ENCODE measurements at regions not wholly inside any gene's neighbourhood (a gene's known extent, or its start where the extent isn't known, plus 50 kb on each side); places are given as distances from the start of the nearest gene placed in this dataset.
"Not testable (repeated sequence)": the region's sequence is repeated elsewhere in the genome, so short reads cannot be mapped to it uniquely, and the experiment has no call there.

- Mint-ChIP-seq H3K27me3 (ENCODE audit: insufficient read depth, unreplicated experiment) (peaks cover 57% of the 10 kb centered on the region), H3K27ac (ENCODE audit: low read depth, unreplicated experiment) (no peak overlapping the region), H3K9me3 (ENCODE audit: unreplicated experiment) (peaks cover 14% of the 10 kb centered on the region), H3K36me3 (ENCODE audit: insufficient read depth, unreplicated experiment) (no peaks in the 10 kb centered on the region), H3K4me1 (ENCODE audit: insufficient read depth, unreplicated experiment) (no peaks in the 10 kb centered on the region), H3K4me3 (ENCODE audit: unreplicated experiment) (no peak overlapping the region)
- POLR2A ChIA-PET: no interaction called here
- no TSS peak for BruUV-seq (replicated peaks)
- intact Hi-C loops (cut with micrococcal nuclease): no loop called here
- no peak for DNase-seq (ENCODE audit: unreplicated experiment)
- CTCF ChIA-PET: no interaction called here
- no peak for TF ChIP-seq CTCF (IDR thresholded peaks at IDR 0.05; ENCODE audit: unreplicated experiment)
These were observed 83.7 kb upstream of the GNAZ start for GRCh38 chr22:22986640-22987039.

GRCh38 chr22:22988150-22988549 is 82.2 kb upstream of the GNAZ start:
- H3K36me3 Mint-ChIP-seq (ENCODE audit: insufficient read depth, unreplicated experiment): no peaks in the 10 kb centered on the region
- H3K4me1 Mint-ChIP-seq (ENCODE audit: insufficient read depth, unreplicated experiment): no peaks in the 10 kb centered on the region
- ChIA-PET POLR2A (no interaction called here), CTCF (no interaction called here)
- H3K27me3 Mint-ChIP-seq (ENCODE audit: insufficient read depth, unreplicated experiment): peaks cover 50% of the 10 kb centered on the region
- no TSS peak for BruUV-seq (replicated peaks)
- no peak overlapping the region for H3K4me3 Mint-ChIP-seq (ENCODE audit: unreplicated experiment)
- no peak for TF ChIP-seq CTCF (IDR thresholded peaks at IDR 0.05; ENCODE audit: unreplicated experiment)
- no peak for DNase-seq (ENCODE audit: unreplicated experiment)
- H3K9me3 Mint-ChIP-seq (ENCODE audit: unreplicated experiment): peaks cover 7% of the 10 kb centered on the region
- no peak overlapping the region for H3K27ac Mint-ChIP-seq (ENCODE audit: low read depth, unreplicated experiment)
- intact Hi-C loops (cut with micrococcal nuclease): no loop called here

GRCh38 chr22:22988785-22989184 is 81.5 kb upstream of the GNAZ start:
- POLR2A ChIA-PET: no interaction called here
- DNase-seq (ENCODE audit: unreplicated experiment): no peak
- no peaks in the 10 kb centered on the region for H3K4me1 Mint-ChIP-seq (ENCODE audit: insufficient read depth, unreplicated experiment)
- peaks cover 56% of the 10 kb centered on the region for H3K27me3 Mint-ChIP-seq (ENCODE audit: insufficient read depth, unreplicated experiment)
- no peak overlapping the region for H3K27ac Mint-ChIP-seq (ENCODE audit: low read depth, unreplicated experiment)
- no peaks in the 10 kb centered on the region for H3K36me3 Mint-ChIP-seq (ENCODE audit: insufficient read depth, unreplicated experiment)
- TF ChIP-seq CTCF (IDR thresholded peaks at IDR 0.05; ENCODE audit: unreplicated experiment): no peak
- intact Hi-C loops (cut with micrococcal nuclease): no loop called here
- CTCF ChIA-PET: interaction anchor here (0.6 kb wide), 1 partner anchor 175 kb away, joined by 3 read pairs; no protein-coding TSS in a partner anchor
- BruUV-seq (replicated peaks): no TSS peak
- H3K9me3 Mint-ChIP-seq (ENCODE audit: unreplicated experiment): peaks cover 7% of the 10 kb centered on the region
- H3K4me3 Mint-ChIP-seq (ENCODE audit: unreplicated experiment): no peak overlapping the region

- H3K4me3 Mint-ChIP-seq (ENCODE audit: unreplicated experiment): no peak overlapping the region
- no peaks in the 10 kb centered on the region for H3K4me1 Mint-ChIP-seq (ENCODE audit: insufficient read depth, unreplicated experiment)
- DNase-seq (ENCODE audit: unreplicated experiment): no peak
- H3K27me3 Mint-ChIP-seq (ENCODE audit: insufficient read depth, unreplicated experiment): peaks cover 60% of the 10 kb centered on the region
- H3K27ac Mint-ChIP-seq (ENCODE audit: low read depth, unreplicated experiment): no peak overlapping the region
- CTCF ChIA-PET: no interaction called here
- intact Hi-C loops (cut with micrococcal nuclease): no loop called here
- BruUV-seq (replicated peaks): no TSS peak
- H3K9me3 Mint-ChIP-seq (ENCODE audit: unreplicated experiment): peaks cover 2% of the 10 kb centered on the region
- POLR2A ChIA-PET: interaction anchor here (0.6 kb wide), 1 partner anchor 132 kb away, joined by 3 read pairs; no protein-coding TSS in a partner anchor
- no peak for TF ChIP-seq CTCF (IDR thresholded peaks at IDR 0.05; ENCODE audit: unreplicated experiment)
- H3K36me3 Mint-ChIP-seq (ENCODE audit: insufficient read depth, unreplicated experiment): no peaks in the 10 kb centered on the region
These were observed 80.5 kb upstream of the GNAZ start for GRCh38 chr22:22989856-22990255.

- H3K36me3 Mint-ChIP-seq (ENCODE audit: insufficient read depth, unreplicated experiment); DNase-seq (ENCODE audit: unreplicated experiment); H3K4me3 Mint-ChIP-seq (ENCODE audit: unreplicated experiment); intact Hi-C loops (cut with micrococcal nuclease); POLR2A ChIA-PET; H3K27ac Mint-ChIP-seq (ENCODE audit: low read depth, unreplicated experiment); BruUV-seq (replicated peaks); H3K9me3 Mint-ChIP-seq (ENCODE audit: unreplicated experiment); H3K4me1 Mint-ChIP-seq (ENCODE audit: insufficient read depth, unreplicated experiment): not testable (repeated sequence)
- CTCF ChIA-PET: interaction anchor here (0.6 kb wide), 1 partner anchor 190 kb away, joined by 3 read pairs; no protein-coding TSS in a partner anchor
- peaks cover 65% of the 10 kb centered on the region for H3K27me3 Mint-ChIP-seq (ENCODE audit: insufficient read depth, unreplicated experiment)
These were observed 79.4 kb upstream of the GNAZ start for GRCh38 chr22:22990711-22991505.
